ENCODE measurements at regions not wholly inside any gene's neighbourhood (a gene's known extent, or its start where the extent isn't known, plus 50 kb on each side); places are given as distances from the start of the nearest gene placed in this dataset.

DNA sequence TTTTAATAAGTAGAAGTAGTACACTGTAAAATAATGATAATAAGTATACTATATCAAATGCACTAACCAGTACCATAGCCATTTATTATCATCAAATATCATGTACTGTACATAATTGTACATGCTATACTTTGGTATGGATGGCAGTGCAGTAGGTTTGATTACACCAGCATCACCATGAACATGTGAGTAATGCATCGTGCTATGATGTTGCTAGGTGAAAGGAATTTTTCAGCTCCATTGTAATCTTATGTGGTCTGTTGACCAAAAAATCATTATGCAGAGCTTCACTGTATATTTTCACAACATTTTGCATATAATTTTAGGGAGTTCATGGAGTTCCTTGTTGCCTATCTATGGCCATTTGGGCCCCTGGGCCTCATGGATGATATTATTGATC is 72.2 kb upstream of the HMHB1 start:
- Histone ChIP-seq H3K4me3 (no peak overlapping the region), H3K9me3 (no peaks in the 10 kb centered on the region), H3K36me3 (no peaks in the 10 kb centered on the region), H3K4me1 (no peaks in the 10 kb centered on the region), H3K27me3 (no peaks in the 10 kb centered on the region), H3K27ac (no peak overlapping the region)
- TF ChIP-seq, protein P1, sequence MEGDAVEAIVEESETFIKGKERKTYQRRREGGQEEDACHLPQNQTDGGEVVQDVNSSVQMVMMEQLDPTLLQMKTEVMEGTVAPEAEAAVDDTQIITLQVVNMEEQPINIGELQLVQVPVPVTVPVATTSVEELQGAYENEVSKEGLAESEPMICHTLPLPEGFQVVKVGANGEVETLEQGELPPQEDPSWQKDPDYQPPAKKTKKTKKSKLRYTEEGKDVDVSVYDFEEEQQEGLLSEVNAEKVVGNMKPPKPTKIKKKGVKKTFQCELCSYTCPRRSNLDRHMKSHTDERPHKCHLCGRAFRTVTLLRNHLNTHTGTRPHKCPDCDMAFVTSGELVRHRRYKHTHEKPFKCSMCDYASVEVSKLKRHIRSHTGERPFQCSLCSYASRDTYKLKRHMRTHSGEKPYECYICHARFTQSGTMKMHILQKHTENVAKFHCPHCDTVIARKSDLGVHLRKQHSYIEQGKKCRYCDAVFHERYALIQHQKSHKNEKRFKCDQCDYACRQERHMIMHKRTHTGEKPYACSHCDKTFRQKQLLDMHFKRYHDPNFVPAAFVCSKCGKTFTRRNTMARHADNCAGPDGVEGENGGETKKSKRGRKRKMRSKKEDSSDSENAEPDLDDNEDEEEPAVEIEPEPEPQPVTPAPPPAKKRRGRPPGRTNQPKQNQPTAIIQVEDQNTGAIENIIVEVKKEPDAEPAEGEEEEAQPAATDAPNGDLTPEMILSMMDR (IDR thresholded peaks at IDR 0.05): no peak
- TF ChIP-seq POLR2A (IDR thresholded peaks at IDR 0.05) (no peak), POLR2AphosphoS5 (IDR thresholded peaks at IDR 0.05; ENCODE audit: insufficient read depth in 1 of 2, low read depth in 1 of 2) (no peak)
- no peak for DNase-seq (ENCODE audit: extremely low spot score in 2 of 2)
- intact Hi-C loops (cut with DNase I): no loop called here

DNA sequence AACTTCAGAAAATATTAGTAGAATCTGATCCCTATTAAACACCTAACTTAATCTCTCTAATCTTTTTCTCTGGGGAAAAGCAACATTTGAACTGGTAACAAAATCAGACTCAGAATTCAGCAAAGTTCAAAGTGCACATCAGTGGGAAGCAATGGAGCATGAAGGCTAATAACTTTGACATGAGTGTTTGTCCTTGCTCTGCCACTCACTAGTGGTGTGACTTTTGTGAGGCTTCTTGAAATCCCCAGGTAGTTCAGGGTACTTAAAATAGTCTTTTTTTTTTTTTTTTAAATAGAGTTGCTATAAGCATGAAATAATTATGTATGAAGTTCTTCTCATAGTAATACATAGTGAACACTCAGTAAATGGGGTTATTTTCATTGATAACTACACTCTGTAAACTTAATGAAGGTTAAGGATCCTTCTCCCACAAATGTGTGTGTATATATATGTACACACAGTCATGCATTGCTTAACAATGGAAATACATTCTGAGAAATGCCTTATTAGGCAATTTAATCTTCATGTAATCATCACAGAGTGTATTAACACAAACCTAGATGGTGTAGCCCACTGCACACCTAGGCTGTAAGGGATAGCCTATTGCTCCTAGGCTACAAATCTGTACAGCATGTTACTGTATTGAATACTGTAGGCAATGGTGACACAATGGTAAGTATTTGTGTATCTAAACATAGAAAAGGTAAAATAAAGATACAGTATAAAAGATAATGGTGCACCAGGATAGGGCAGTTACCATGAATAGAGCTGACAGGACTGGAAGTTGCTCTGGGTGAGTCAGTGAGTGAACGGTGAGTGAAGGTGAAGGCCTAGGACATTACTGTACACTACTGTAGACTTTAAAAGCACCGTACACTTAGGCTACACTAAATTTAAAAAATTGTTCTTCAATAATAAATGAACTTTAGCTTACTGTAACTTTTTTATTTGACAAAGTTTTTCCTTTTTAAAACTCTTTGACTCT is 73.3 kb upstream of the HMHB1 start:
- Histone ChIP-seq H3K27ac (no peak overlapping the region), H3K4me3 (no peak overlapping the region), H3K9me3 (no peaks in the 10 kb centered on the region), H3K36me3 (no peaks in the 10 kb centered on the region), H3K27me3 (no peaks in the 10 kb centered on the region), H3K4me1 (no peaks in the 10 kb centered on the region)
- TF ChIP-seq POLR2A (IDR thresholded peaks at IDR 0.05) (no peak), POLR2AphosphoS5 (IDR thresholded peaks at IDR 0.05; ENCODE audit: insufficient read depth in 1 of 2, low read depth in 1 of 2) (no peak)
- TF ChIP-seq, protein P1 (IDR thresholded peaks at IDR 0.05): no peak
- intact Hi-C loops (cut with DNase I): no loop called here
- no peak for DNase-seq (ENCODE audit: extremely low spot score in 2 of 2)

DNA sequence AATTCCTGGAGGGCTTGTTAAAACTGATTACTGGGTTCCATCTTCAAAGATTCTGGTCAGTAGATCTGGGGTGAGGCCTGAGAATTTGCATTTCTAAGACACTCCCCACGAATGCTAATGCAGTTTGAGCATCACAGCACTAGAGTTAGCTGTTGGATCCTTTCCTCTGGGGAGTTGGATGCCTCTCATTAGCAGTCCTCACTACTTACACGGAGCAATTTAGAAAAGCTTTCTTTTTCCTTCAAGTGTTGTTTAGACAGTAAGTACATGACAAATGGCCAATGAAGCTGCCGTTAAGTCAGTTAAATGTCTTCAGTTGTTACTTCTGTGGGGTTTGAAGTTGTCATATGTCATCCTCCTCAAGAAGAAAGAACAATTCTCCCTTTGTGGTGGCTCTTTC is 74.9 kb upstream of the HMHB1 start:
- Histone ChIP-seq H3K27ac (no peak overlapping the region), H3K4me1 (no peaks in the 10 kb centered on the region), H3K36me3 (no peaks in the 10 kb centered on the region), H3K27me3 (no peaks in the 10 kb centered on the region), H3K9me3 (no peaks in the 10 kb centered on the region), H3K4me3 (no peak overlapping the region)
- no peak for DNase-seq (ENCODE audit: extremely low spot score in 2 of 2)
- TF ChIP-seq, protein P1 (IDR thresholded peaks at IDR 0.05): no peak
- intact Hi-C loops (cut with DNase I): no loop called here

DNA sequence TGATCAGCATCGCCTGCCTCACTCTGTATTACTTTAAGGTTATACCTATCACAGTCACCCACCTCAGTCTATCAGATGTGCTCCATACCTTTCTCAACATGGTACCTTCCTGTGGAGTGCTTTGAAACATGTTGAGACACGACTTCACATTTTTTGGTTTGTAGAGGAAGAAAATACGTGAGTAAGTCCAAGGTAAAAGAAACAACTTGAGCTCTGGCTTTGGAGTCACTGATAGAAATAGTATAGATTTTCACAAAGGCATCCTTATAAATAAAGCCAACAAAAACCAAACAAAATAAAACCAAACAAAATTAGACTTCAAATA is 77.5 kb upstream of the HMHB1 start:
- Histone ChIP-seq H3K4me1 (no peaks in the 10 kb centered on the region), H3K4me3 (no peak overlapping the region), H3K9me3 (no peaks in the 10 kb centered on the region), H3K36me3 (no peaks in the 10 kb centered on the region), H3K27me3 (no peaks in the 10 kb centered on the region), H3K27ac (no peak overlapping the region)
- intact Hi-C loops (cut with DNase I): no loop called here
- DNase-seq (ENCODE audit: extremely low spot score in 2 of 2): no peak
- TF ChIP-seq, protein P1 (IDR thresholded peaks at IDR 0.05): no peak
- no peak for TF ChIP-seq POLR2AphosphoS5 (IDR thresholded peaks at IDR 0.05; ENCODE audit: insufficient read depth in 1 of 2, low read depth in 1 of 2)
- TF ChIP-seq POLR2A (IDR thresholded peaks at IDR 0.05): no peak

DNA sequence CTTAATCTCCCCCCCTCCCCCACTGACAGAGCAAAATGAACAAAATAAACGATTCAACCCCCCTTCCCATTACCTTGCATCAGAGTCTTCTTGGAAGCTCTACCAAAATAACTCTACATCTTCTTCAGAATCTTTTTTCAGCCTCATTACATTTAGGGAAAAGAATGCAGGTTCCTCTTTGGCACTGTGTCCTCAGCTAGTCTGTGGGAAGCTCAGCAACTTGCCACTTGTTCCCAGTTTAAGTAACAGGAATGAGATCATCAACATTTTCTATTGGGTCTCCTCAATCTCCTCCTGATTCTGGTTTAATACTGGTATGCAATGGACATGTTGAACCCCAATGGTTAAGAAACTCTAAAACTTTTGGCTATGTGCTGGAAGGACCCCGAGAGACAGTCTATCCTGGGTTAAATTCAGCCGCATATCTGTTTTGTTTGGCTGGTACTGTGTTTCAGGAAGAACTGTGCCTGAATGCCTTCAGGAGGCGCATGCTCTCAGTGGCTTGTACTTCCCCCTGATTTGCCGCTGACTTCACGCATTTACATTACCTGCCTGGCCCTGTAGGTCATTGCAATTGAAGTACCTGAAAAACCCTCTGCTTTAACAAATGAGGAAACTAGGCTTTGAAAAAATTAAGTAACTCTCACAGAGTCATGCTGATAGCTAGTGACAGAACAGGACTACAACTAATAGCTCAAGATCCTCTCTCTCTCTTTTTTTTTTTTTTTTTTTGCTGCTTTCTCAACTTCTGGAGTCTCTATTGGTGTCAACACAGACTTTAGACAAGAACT is 78.1 kb upstream of the HMHB1 start:
- H3K27ac ChIP-seq: no peak overlapping the region
- no peaks in the 10 kb centered on the region for H3K27me3 ChIP-seq
- H3K4me1 ChIP-seq: no peaks in the 10 kb centered on the region
- H3K4me3 ChIP-seq: no peak overlapping the region
- no peaks in the 10 kb centered on the region for H3K36me3 ChIP-seq
- TF ChIP-seq, protein P1 (IDR thresholded peaks at IDR 0.05): no peak
- TF ChIP-seq POLR2A (IDR thresholded peaks at IDR 0.05) (no peak), POLR2AphosphoS5 (IDR thresholded peaks at IDR 0.05; ENCODE audit: insufficient read depth in 1 of 2, low read depth in 1 of 2) (no peak)
- intact Hi-C loops (cut with DNase I): no loop called here
- DNase-seq (ENCODE audit: extremely low spot score in 2 of 2): no peak
- no peaks in the 10 kb centered on the region for H3K9me3 ChIP-seq
